H1 (cell line): ENCODE measurements at regions not wholly inside any gene's neighbourhood (a gene's known extent, or its start where the extent isn't known, plus 50 kb on each side); places are given as distances from the start of the nearest gene placed in this dataset.

Experiments
- SRF ChIP-seq: IDR thresholded peaks from 2 replicates; pipeline ENCODE4 v1.6.1; 2011; ENCODE audit warnings: mild to moderate bottlenecking, low read depth, low read length, moderate library complexity
- SUZ12 ChIP-seq: fragments of 200-600 bp; sonication (generic); IDR thresholded peaks from 2 replicates; pipeline ENCODE4 v1.6.1; 2012; ENCODE audit warnings: mild to moderate bottlenecking, inconsistent platforms, low read length, moderate library complexity, mixed read lengths

DNA sequence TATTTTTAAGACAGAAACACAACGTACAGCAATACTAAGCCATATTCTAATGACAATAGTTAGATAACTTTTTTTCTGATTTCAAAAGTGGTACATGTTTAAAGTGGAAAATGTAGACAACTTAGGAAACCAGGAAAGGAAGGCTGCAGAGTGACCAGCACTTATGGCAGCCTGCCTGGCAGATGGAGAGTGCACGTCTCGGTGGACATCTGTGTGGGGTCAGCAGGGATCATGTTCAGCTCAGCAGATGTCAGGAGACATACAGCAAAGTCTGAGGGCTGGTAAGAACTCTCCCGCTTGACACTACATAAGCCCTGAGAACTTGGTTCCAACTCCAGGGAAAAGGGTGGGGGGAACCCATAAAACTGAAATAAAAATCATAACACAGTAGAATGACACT is 128.6 kb upstream of the ADPGK start (continued):
- TF ChIP-seq SRF (no peak), SUZ12 (no peak)
